OCI-LY1 (cell line): ENCODE measurements at regions not wholly inside any gene's neighbourhood (a gene's known extent, or its start where the extent isn't known, plus 50 kb on each side); places are given as distances from the start of the nearest gene placed in this dataset.

ENCODE experiments used
- CTCF ChIP-seq: fragments of 200-600 bp; sonication (generic), shearing (Covaris generic); IDR thresholded peaks from 2 replicates; pipeline ENCODE4 v1.5.1; 2017; ENCODE audit warnings: mild to moderate bottlenecking, antibody characterized with exemption, low read length, moderate library complexity, mixed read lengths
- EZH2 ChIP-seq: fragments of 200-600 bp; sonication (generic), shearing (Covaris generic); IDR thresholded peaks from 2 replicates; pipeline ENCODE4 v1.8.0; 2017; ENCODE audit warnings: borderline replicate concordance, mixed run types, mild to moderate bottlenecking, antibody characterized with exemption, low read length, moderate library complexity, mixed read lengths

DNA sequence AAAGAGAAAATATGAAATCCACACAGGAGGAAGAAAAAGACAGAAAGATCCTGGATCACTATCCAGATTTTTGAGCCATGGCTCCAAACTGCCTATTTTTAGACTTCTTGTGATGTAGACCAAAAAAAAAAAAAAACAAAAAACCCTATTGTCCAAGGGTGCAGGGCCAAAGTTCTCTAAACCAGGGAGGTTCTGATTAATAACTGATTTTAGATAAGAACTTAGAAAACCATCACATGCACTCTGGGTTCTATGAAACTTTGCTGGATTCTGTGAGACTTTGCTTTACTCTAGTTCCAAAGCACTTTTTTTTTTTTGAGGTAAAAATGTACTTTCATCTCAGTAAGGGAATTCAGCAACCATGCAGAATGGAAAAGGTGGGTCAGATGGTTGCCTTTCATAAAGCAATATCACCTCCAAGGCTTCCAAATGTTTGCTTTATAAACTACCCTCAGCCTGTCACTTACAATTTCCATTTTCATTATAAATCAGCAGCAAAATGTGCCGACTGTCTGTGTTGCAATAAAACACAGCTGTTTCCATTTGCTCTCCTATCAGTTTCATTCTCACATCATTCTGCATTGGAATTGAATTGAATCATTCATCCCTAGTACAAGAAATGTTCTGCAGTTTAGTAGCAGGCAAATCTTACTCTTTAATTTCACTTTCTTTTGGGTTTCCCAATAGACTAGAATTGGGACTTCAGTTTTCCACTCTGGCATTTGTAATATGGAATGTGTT is 1584.3 kb upstream of the RAG2 start:
- no peak for TF ChIP-seq CTCF
- no peak for TF ChIP-seq EZH2
